ENCODE measurements at regions not wholly inside any gene's neighbourhood (a gene's known extent, or its start where the extent isn't known, plus 50 kb on each side); places are given as distances from the start of the nearest gene placed in this dataset.

- Mint-ChIP-seq H3K9me3 (ENCODE audit: low read depth, unreplicated experiment) (peaks cover 3% of the 10 kb centered on the region), H3K36me3 (ENCODE audit: insufficient read depth, unreplicated experiment) (no peaks in the 10 kb centered on the region), H3K27me3 (ENCODE audit: unreplicated experiment) (no peaks in the 10 kb centered on the region), H3K27ac (ENCODE audit: unreplicated experiment) (no peak overlapping the region), H3K4me1 (ENCODE audit: low read depth, unreplicated experiment) (no peaks in the 10 kb centered on the region), H3K4me3 (ENCODE audit: low read depth, unreplicated experiment) (no peak overlapping the region)
- intact Hi-C loops (cut with micrococcal nuclease; ENCODE audit: unreplicated experiment), result no loop called here
- CTCF ChIA-PET, result no interaction called here
- DNase-seq, result no peak
- BruUV-seq (replicated peaks), result no TSS peak
- no peak for TF ChIP-seq CTCF (IDR thresholded peaks at IDR 0.05; ENCODE audit: unreplicated experiment)
Measured at GRCh38 chr4:133775469-133775868, 426.1 kb downstream of the PABPC4L start.

- intact Hi-C loops (cut with micrococcal nuclease; ENCODE audit: unreplicated experiment), result no loop called here
- Mint-ChIP-seq H3K27ac (ENCODE audit: unreplicated experiment) (no peak overlapping the region), H3K27me3 (ENCODE audit: unreplicated experiment) (no peaks in the 10 kb centered on the region), H3K4me3 (ENCODE audit: low read depth, unreplicated experiment) (no peak overlapping the region), H3K36me3 (ENCODE audit: insufficient read depth, unreplicated experiment) (no peaks in the 10 kb centered on the region), H3K9me3 (ENCODE audit: low read depth, unreplicated experiment) (no peaks in the 10 kb centered on the region), H3K4me1 (ENCODE audit: low read depth, unreplicated experiment) (no peaks in the 10 kb centered on the region)
- CTCF ChIA-PET, result no interaction called here
- no TSS peak for BruUV-seq (replicated peaks)
- no peak for DNase-seq
- no peak for TF ChIP-seq CTCF (IDR thresholded peaks at IDR 0.05; ENCODE audit: unreplicated experiment)
Measured at GRCh38 chr4:133759428-133759827, 442.2 kb downstream of the PABPC4L start.

- Mint-ChIP-seq H3K9me3 (ENCODE audit: low read depth, unreplicated experiment) (peaks cover 7% of the 10 kb centered on the region), H3K27ac (ENCODE audit: unreplicated experiment) (no peak overlapping the region), H3K4me3 (ENCODE audit: low read depth, unreplicated experiment) (no peak overlapping the region), H3K27me3 (ENCODE audit: unreplicated experiment) (no peaks in the 10 kb centered on the region), H3K36me3 (ENCODE audit: insufficient read depth, unreplicated experiment) (no peaks in the 10 kb centered on the region), H3K4me1 (ENCODE audit: low read depth, unreplicated experiment) (no peaks in the 10 kb centered on the region)
- no TSS peak for BruUV-seq (replicated peaks)
- no peak for DNase-seq
- no peak for TF ChIP-seq CTCF (IDR thresholded peaks at IDR 0.05; ENCODE audit: unreplicated experiment)
- intact Hi-C loops (cut with micrococcal nuclease; ENCODE audit: unreplicated experiment), result no loop called here
- CTCF ChIA-PET, result no interaction called here
Measured at GRCh38 chr4:133741766-133742165, 459.8 kb downstream of the PABPC4L start.

- peak overlapping the region; percentile 4 for H3K27ac Mint-ChIP-seq (ENCODE audit: unreplicated experiment)
- no peak for TF ChIP-seq CTCF (IDR thresholded peaks at IDR 0.05; ENCODE audit: unreplicated experiment)
- no peak for DNase-seq
- BruUV-seq (replicated peaks), result no TSS peak
- CTCF ChIA-PET, result no interaction called here
- intact Hi-C loops (cut with micrococcal nuclease; ENCODE audit: unreplicated experiment), result no loop called here
- no peaks in the 10 kb centered on the region for H3K36me3 Mint-ChIP-seq (ENCODE audit: insufficient read depth, unreplicated experiment)
- H3K4me3 Mint-ChIP-seq (ENCODE audit: low read depth, unreplicated experiment), result no peak overlapping the region
- no peaks in the 10 kb centered on the region for H3K4me1 Mint-ChIP-seq (ENCODE audit: low read depth, unreplicated experiment)
- H3K9me3 Mint-ChIP-seq (ENCODE audit: low read depth, unreplicated experiment), result peaks cover 6% of the 10 kb centered on the region
- no peaks in the 10 kb centered on the region for H3K27me3 Mint-ChIP-seq (ENCODE audit: unreplicated experiment)
Measured at GRCh38 chr4:133720001-133720400, 481.6 kb downstream of the PABPC4L start.

GRCh38 chr4:133719098-133719497 lies 482.5 kb downstream of the PABPC4L start:
- H3K4me3 Mint-ChIP-seq (ENCODE audit: low read depth, unreplicated experiment), result no peak overlapping the region
- no peaks in the 10 kb centered on the region for H3K36me3 Mint-ChIP-seq (ENCODE audit: insufficient read depth, unreplicated experiment)
- no peaks in the 10 kb centered on the region for H3K4me1 Mint-ChIP-seq (ENCODE audit: low read depth, unreplicated experiment)
- H3K9me3 Mint-ChIP-seq (ENCODE audit: low read depth, unreplicated experiment), result peaks cover 6% of the 10 kb centered on the region
- DNase-seq, result no peak
- no peaks in the 10 kb centered on the region for H3K27me3 Mint-ChIP-seq (ENCODE audit: unreplicated experiment)
- intact Hi-C loops (cut with micrococcal nuclease; ENCODE audit: unreplicated experiment), result no loop called here
- BruUV-seq (replicated peaks), result no TSS peak
- CTCF ChIA-PET, result no interaction called here
- no peak for TF ChIP-seq CTCF (IDR thresholded peaks at IDR 0.05; ENCODE audit: unreplicated experiment)
- no peak overlapping the region for H3K27ac Mint-ChIP-seq (ENCODE audit: unreplicated experiment)

Data from Calu3 (cell line).